GM12864 (cell line): ENCODE measurements at regions not wholly inside any gene's neighbourhood (a gene's known extent, or its start where the extent isn't known, plus 50 kb on each side); places are given as distances from the start of the nearest gene placed in this dataset.

Source experiments
- DNase-seq: peaks from one replicate; pipeline ENCODE4 v3.0.0-alpha.2; 2011; ENCODE audit warnings: low read depth
- H3K4me3 ChIP-seq: 2 replicates; pipeline ENCODE4 v1.5.1; 2011; ENCODE audit warnings: mild to moderate bottlenecking, low read depth, low read length, control low read depth
- CTCF ChIP-seq: IDR thresholded peaks from 2 replicates; pipeline ENCODE4 v1.5.1; 2011; ENCODE audit warnings: low read depth, mild to moderate bottlenecking, moderate library complexity, low read length, control low read depth, inconsistent platforms; ENCODE audit errors: missing control alignments

- no peak overlapping the region for H3K4me3 ChIP-seq
- TF ChIP-seq CTCF, result no peak
- no peak for DNase-seq
These were observed 668.7 kb downstream of the MRPL39 start for GRCh38 chr21:24938573-24938972.

GRCh38 chr21:24935991-24936390, 671.3 kb downstream of the MRPL39 start:
- no peak for TF ChIP-seq CTCF
- no peak for DNase-seq
- H3K4me3 ChIP-seq, result no peak overlapping the region

- DNase-seq, result no peak
- H3K4me3 ChIP-seq, result no peak overlapping the region
- no peak for TF ChIP-seq CTCF
These were observed 696.7 kb downstream of the MRPL39 start for GRCh38 chr21:24910591-24910990.

GRCh38 chr21:24903994-24904635, 703.2 kb downstream of the MRPL39 start:
- TF ChIP-seq CTCF, result no peak
- H3K4me3 ChIP-seq, result no peak overlapping the region
- no peak for DNase-seq

GRCh38 chr21:24899138-24899537, 708.1 kb downstream of the MRPL39 start:
- H3K4me3 ChIP-seq, result no peak overlapping the region

GRCh38 chr21:24897883-24898282, 709.4 kb downstream of the MRPL39 start:
- no peak for TF ChIP-seq CTCF
- DNase-seq, result no peak
- H3K4me3 ChIP-seq, result no peak overlapping the region

More at GRCh38 chr21:24899138-24899537, 708.1 kb downstream of the MRPL39 start:
- no peak for DNase-seq
- TF ChIP-seq CTCF, result no peak

GRCh38 chr21:24896735-24897124, 710.6 kb downstream of the MRPL39 start:
- no peak for DNase-seq
- H3K4me3 ChIP-seq, result no peak overlapping the region
- no peak for TF ChIP-seq CTCF
